Stimulated activated CD8-positive, alpha-beta memory T cell treated with anti-CD3 and anti-CD28 coated beads, Interleukin-2, amount 100 ng/mL, for 1 hour (primary cell): ENCODE measurements at regions not wholly inside any gene's neighbourhood (a gene's known extent, or its start where the extent isn't known, plus 50 kb on each side); places are given as distances from the start of the nearest gene placed in this dataset.
"Not testable (repeated sequence)": the region's sequence is repeated elsewhere in the genome, so short reads cannot be mapped to it uniquely, and the experiment has no call there.

ENCODE experiments used
- DNase-seq, 2 donors: peaks; one replicate each; pipeline ENCODE4 v3.0.0-alpha.2; 2020; ENCODE audit warnings: low read depth in 2 of 2

DNA sequence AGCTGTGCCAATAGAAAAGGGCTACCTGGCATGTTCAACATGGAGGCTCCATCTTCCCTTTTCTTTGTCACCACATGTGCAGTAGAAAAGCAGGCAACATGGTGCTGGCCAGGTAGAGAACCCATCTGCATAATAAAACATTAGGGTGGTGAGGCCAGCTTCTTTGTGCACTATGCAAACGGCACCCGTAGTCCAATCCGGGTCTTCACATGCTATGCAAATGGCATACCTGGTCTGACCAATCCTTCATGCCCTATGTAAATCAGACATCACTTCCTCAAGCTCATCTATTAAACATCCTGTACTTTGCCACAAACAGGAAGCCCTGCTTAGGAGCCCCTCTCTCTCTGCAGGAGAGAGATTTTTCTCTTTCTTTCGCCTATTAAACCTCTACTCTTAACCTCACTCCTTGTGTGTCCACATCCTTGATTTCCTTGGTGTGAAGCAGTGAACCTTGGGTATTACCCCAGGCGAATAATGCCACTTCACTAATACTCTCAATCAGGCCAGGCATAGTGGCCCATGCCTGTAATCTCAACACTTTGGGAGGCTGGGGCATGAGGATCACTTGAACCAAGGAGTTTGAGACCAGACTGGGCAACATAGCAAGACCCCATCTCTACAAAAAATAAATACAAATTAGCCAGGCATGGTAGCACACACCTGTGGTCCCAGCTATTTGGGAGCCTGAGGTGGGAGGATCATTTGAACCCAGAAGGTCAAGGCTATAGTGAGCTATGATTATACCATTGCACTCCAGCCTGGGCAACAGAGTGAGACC lies 111.3 kb upstream of the MRI1 start:
- no peak for DNase-seq

DNA sequence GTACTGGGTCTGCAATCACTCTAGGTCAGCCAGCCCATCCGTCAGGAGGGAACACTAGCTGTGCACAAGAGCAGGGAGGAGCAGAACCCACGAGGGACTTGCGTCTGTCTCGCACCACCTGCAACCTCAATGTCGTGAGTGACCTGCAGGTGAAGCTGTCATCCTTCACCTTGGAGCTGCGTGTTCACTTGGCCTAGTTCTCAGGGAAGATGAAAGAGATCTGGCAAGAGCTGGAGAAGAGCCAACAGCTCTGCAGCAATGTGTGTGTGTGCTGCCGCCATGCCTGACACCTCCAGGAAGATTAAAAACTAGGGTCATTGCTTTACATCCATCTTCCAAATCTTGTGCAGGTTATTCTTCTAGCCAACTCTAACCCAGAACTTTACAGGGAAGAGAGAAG lies 117.6 kb upstream of the MRI1 start:
- no peak for DNase-seq

DNA sequence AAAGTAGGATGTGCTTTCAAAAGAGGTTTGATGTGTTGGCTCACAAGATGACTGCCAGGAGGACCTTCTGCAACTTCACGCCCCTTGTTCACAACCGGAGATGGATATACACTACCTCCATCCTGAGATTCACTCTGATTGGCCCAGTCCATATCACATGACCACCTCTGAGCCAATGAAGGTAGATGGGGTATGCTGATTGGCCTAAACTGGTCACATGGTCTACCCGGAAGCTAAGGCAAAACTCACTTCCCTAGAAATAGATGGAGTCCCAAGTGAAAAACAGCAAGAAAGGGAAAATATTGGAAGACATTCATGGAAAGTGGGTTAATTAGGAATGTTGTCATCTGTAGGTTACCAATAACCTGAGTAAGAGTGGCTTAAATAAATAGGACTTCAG lies 119.7 kb upstream of the MRI1 start:
- no peak for DNase-seq

DNA sequence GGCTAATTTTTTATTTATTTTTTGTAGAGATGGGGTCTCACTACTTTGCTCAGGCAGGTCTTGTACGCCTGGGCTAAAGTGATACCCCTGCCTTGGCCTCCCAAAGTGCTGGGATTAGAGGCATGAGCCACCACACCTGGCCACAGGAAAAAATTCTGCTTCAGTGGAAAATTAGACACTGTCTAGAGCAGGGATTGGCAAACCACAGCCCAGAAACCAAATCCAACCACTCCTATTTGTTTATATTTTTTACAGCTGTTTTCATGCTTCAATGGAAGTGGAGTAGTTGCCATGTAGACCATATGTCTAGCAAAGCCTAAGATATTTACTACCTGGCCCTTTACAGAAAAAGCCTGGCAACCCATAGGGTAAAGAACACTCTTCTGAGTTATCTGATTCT lies 123.7 kb upstream of the MRI1 start:
- DNase-seq, result no peak

DNA sequence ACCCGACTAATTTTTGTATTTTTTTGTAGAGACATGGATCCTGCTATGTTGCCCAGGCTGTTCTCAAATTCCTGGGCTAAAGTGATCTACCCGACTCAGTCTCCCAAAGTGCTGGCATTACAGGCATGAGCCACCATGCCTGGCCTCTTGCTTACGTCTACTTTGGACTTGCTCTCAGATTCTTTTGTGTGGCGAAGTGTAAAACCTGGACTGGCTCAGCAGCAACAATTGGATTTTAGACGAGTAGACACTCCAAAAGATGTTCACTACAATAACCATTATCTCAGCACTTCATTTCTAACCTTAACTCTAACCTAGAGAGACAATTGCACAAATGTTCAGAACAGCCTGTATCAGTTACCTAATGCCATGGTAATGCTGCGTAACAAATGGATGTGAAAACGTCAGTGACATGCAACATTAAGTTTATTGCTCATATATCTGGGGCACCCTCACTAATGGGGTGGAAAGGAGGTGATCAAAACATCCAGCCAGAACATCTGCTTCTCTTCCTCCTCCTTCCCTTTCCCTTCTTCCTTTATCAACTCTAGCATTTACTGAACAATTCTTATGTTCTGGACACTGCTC lies 124.9 kb upstream of the MRI1 start:
- DNase-seq, result no peak

DNA sequence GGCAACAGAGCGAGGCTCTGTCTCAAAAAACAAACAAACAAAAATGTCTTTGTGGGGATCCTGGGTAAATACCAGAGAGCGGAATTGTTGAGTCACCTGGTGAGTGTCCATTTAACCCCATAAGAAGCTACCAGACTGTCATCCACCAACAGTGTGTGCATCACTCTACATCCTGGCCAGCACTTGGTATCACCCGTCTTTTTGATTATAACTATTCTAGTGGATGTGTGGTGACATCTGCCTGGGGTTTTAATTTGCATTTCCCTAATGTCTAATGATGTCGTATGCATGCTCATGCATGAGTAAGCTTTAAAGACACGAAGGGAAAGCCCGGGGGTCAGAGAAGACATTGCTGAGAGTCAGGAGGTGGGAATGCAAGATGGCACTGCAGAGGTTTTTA lies 126.7 kb upstream of the MRI1 start:
- DNase-seq, result no peak

DNA sequence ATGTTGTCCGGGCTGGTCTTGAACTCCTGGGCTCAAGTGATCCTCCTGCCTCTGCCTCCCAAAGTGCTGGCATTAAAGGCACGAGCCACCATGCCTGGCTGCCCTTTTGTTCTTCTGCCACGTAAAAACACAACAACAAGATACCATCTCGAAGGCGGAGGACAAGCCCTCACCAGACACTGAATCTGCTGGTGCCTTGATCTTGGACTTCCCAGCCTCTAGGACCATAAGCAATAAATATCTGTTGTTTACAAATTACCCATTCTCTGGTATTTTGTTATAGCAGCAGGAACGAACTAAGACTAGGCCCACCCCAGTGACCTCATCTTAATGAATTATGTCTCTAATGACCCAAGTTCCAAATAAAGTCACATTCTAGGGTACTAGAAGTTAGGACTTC lies 128.4 kb upstream of the CACNA1A start:
- DNase-seq, result no peak

DNA sequence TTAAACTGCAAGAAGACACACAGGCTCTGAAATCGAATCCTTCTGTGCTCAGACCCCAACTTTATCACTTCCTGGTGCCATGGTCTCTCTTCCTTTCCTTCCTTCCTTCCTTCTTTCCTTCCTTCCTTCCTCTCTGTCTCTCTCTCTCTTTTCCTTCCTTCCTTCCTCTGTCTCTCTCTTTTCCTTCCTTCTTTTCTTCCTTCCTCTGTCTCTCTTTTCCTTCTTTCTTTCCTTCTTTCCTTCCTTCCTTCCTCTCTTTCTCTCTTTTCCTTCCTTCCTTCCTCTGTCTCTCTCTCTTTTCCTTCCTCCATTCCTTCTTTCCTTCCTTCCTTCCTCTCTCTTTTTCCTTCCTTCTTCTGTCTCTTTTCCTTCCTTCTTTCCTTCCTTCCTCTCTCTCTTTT lies 127.2 kb upstream of the CACNA1A start:
- no peak for DNase-seq

DNA sequence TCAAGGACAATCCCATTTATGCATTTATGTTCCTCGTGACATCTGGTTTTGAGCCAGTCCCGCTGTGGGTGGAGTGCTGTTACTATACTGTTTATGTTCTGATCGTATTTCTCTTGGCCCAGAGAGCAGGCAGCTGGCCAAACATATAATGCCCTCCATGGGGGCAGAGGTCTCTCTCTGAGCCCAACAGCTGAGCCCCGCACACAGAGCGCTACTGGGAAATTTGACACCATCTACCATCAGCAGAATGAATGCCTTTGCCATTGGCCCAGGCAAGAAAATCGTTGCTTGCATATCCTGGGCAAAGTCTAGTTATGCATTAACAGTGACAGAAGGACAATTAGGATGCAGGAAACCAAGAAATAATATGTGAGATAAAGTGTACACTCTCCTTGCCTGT lies 126.8 kb upstream of the CACNA1A start:
- no peak for DNase-seq

DNA sequence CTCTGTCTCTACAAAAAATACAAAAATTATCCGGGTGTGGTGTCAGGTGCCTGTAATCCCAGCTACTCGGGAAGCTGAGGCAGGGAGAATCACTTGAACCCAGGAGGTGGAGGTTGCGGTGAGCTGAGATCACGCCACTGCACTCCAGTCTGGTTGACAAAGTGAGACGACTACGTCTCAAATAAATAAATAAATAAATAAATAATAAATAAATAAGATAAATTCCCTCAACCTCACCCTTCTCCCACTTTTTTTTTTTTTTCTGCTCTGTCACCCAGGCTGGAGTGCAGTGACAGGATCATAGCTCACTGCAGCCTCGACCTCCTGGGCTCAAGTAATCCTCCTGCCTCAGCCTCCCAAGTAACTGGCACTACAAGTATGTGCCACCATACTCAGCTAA lies 125.9 kb upstream of the CACNA1A start:
- not testable (repeated sequence) for DNase-seq

DNA sequence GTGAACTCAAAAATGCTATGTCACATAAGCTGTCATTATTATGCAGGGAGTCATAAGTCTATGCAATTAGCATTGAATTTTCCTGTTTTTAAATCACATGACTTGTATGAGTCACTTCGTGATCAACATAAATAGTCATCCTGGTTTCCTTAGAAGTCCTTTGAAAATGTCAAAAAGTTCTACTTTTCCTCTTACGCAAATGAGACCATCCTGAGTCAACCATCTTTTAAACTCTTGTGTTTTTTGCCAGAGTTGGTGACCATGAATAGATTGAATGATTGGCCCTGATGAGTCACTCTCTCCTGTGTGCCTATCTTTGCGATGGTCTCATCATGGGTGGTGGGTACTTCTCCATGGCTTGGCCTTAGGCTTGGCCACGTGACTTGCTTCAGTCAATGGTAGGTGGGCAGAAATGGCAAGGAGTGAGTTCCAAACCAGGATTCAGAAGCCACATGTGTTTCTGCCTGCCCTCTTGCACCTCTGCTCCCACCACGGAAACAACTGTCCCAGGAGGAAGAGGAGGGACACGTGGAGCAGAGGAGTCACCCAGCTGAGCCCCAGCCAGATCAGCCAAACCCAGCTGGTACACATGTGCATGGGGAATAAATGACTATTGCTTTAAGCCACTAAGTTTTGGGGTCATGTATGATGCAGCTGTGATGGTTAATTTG lies 123.5 kb upstream of the CACNA1A start:
- no peak for DNase-seq

DNA sequence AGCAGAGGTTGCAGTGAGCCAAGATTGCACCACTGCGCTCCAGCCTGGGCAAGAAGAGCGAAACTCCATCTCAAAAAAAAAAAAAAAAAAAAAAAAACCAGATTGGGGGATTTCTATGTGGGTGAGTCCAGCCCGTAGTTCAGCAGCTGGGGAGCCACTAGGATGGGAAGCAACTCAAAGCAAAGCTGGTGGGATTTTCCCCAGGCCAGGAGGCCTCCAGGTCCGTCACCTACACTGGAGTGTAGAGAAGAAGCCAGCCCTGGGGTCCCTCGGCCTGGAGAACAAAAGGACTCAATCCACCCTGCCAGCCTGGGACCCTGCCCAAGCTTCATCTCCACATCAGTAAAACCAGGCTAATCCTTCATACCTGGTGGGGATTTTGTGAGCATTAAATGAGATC lies 121.3 kb upstream of the CACNA1A start:
- DNase-seq, result no peak

DNA sequence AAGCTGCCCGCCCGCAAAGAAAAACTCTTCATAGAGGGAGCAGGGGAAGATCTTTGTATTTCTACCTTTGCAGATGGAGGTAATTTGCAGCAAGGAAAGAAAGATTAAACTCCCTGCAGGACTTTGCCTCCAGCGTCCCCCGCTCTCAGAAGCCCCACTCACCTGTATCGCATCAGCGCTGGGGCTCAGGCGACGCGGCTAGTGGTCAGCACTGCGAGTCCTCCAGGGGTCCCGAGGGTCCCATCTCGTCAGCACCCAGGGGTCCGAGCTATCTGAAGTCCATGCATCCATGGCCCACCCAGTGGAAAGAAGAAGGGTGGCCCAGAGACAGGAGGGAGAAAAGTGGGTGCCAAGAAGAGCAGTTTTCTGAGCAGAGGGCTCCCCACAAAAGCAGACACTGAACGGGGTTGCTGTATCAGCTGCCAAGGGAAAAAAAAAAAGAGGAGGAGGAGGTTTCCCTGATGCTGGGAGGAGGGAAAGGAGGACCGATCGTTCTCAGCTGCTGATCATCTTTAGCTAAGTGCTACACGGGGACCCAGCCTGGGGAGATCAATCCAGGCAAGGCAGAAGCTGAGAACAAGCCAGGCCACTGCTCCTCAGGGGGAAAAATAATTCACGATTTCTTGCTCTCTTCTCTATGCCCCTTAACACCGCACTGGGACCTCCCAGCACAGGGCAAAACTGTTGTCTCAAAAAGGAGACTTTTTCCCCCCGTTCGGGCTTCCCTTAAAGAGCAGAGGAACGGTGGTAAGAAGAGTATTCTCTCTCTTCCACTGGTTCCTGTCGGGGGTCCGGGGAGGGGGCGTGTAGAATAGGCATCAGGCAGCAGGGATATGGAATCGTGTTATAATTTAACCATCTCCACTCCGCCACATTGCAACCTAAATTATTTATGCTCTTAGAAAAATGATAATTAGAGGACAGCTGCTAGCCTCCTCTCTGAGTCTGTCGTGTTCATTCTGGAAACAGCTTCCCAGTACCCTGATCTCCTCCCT lies 117.7 kb upstream of the CACNA1A start:
- DNase-seq, result no peak

DNA sequence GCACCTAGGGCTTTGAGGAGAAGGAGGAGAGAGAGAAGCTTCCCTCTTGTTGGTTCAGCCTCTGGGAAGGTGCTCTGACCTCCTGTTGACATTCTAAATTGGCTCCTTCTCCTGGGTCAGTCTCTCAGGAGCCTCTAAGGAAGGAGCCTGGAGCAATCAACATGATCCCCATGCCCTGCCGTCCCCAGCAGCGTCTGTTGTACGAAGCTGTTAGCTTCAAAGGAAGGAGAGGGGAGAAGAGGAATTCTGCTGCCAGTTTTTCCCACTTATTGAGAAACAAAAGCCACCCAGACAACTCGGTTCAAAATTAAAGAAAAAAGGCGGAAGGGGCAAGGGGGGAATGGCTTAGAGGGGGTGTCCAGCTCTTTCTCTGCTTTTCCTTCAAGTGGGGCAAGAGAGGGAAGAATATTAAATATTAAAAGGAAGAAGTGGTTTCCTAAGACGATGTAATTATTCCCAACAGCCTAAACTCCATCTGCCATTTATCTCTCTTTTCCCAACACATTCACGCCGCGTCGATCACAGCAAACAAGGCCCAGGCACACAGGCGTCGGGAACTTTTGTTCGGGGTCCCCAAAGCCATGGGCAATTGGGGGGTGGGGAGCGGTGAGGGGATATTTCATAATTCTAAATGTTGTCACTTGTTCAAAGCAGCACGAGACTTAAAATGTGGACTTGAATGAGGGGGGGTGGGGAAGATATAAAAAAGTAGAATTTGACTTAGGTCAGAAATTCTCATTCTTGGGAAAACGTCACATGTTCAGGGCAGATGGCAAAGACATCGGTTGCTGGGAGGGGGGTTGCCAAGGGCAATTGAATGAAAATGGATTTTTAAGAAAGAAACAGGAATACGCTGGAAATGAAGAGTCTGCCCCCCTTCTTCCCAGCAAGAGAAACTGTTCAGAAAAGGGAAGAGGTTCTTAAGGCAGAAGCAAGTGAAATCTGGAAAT lies 116.8 kb upstream of the CACNA1A start:
- DNase-seq, result no peak

DNA sequence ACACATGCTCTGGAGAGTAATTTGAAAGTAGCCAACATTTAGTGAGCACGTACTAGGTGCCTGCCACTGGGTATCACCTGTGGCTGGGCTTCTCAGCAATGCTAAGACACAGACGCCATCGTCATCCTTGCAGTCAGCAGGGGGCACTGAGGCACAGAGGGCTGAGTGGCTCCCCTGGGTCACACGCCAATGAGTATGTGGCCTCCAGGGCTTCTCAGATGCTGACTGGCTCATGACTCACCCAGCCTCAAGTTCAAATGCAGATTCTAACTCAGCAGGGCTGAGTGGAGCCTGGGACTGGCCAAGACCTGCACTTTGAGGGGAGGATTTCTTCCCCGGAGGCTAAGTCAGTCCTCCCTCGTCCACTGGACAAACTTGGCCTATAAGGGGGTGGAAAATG lies 115.1 kb upstream of the CACNA1A start:
- no peak for DNase-seq

DNA sequence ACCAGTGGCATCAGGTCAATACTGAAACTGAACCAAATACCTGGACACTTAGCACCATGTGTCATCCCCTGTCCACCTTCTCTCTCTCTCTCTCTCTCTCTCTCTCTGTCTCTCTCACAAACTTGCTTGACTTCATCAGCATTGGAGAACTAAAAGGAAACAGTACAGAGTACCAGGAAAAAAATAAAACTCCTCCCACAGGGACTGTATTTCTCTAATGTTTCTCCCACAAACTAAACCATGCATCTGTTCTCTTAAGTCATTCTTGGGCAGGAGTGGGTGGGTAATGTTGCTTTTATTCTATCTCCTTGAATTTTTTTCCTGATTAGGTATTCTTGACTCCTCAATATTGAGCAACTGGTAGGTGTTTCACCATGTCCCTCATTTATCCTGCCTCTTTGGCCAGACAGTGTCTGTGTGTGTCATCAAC lies 112.9 kb upstream of the CACNA1A start:
- DNase-seq, result no peak

DNA sequence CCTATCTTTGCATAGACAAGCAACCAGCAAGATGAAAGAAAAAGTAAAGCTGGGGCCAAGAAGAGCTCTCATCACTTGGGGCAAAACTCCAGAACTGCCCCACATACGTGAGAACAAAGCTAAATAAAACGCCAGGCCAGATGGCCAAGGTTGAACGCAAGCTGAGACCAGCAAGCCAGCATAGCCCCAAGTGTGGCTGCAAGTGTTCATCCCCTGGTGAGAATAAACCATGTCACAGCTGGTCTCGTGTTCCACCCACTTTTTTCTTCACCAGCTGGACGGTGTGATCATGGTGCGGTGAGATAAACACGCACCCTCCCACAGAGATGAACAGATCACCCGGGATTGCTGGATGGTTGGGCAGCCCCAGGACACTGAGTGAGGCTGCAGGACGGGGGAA lies 109.6 kb upstream of the CACNA1A start:
- DNase-seq, result no peak

DNA sequence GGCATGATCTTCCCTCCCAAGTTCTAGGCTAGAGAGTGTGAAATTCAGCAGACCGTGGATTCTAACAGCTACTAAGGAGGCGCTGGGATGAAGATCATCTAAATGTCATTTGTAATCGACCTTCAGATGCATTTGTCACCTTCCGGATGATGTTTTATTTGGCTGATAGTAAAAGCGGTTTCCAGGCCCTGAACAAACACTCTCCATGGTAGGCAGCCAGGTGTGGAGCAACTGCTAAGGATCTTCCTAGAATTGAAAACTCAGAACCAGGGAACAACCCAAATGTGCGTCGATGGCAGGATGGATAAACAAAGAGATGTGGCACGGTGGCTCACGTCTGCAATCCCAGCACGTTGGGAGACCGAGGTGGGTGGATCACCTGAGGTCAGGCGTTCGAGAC lies 107.2 kb upstream of the CACNA1A start:
- no peak for DNase-seq

DNA sequence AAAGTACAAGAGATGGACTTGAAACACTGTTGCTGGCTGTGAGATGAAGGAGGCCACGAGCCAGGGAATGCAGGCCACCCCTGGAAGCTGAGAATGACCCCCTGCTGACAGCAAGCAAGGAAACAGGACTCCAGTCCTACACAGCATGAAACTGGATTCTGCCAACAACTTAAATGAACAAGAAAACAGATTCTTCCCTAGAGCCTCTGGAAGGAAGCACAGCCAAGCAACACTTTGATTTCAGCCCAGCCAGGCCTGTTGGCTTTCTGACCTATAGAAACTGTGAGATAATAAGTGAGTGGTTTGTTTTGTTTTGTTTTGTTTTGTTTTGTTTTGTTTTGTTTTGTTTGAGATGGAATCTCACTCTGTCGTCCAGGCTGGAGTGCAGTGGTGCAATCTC lies 105.3 kb upstream of the CACNA1A start:
- no peak for DNase-seq

DNA sequence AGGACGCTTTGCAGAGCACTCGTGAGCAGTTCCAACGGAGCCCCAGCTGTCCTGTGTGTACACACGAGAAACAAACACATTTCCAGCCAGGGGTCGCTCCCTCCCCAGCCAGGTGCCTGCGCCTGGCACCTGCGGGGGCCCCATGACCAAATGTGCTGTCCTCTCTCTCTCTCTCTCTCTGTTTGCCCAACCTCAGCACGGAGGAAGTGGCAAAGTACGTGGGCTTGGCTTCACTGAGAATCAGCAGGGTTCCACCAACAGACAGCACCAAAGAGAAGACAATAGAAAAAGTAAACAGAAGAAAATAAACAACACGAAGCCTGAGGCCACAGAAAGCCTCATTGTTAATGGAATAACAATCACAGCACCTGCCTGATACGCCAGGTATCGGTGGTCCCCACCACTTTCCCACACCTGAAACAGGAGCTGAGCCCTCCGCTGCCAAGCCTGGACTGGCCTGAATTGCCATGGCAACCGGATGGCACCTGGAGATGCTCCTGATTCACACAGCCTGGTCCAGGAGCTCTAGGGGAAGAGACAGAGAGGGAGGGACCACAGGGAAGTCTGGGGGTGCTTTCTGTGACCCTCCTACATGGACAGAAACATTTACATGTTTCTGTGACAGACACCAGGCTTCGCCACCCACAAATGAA lies 103.9 kb upstream of the CACNA1A start:
- no peak for DNase-seq
